H9 (cell line): ENCODE measurements at regions not wholly inside any gene's neighbourhood (a gene's known extent, or its start where the extent isn't known, plus 50 kb on each side); places are given as distances from the start of the nearest gene placed in this dataset.

Experiments used
- DNase-seq: peaks from one replicate; pipeline ENCODE4 v3.0.0-alpha.2; 2017
- H2AFZ ChIP-seq: one replicate; pipeline ENCODE4 v1.6.1; 2013; ENCODE audit warnings: mild to moderate bottlenecking, low read length, control low read depth, moderate library complexity
- H2AK5ac ChIP-seq: 2 replicates; pipeline ENCODE4 v1.6.1; 2013; ENCODE audit warnings: low read length, control low read depth, mixed read lengths; ENCODE audit not compliant: insufficient read length
- H2BK120ac ChIP-seq: one replicate; pipeline ENCODE4 v1.6.1; 2013; ENCODE audit warnings: low read depth, mild to moderate bottlenecking, low read length, control low read depth, inconsistent platforms; ENCODE audit not compliant: poor library complexity, severe bottlenecking
- H2BK12ac ChIP-seq: 2 replicates; pipeline ENCODE4 v1.6.1; 2013; ENCODE audit warnings: low read length, control low read depth, mixed read lengths, low read depth; ENCODE audit not compliant: insufficient read length
- H2BK15ac ChIP-seq: 2 replicates; pipeline ENCODE4 v1.6.1; 2013; ENCODE audit warnings: low read depth, low read length, control low read depth
- H2BK20ac ChIP-seq: one replicate; pipeline ENCODE4 v1.6.1; 2013; ENCODE audit warnings: low read depth, mild to moderate bottlenecking, low read length, control low read depth, inconsistent platforms; ENCODE audit not compliant: poor library complexity, severe bottlenecking
- H2BK5ac ChIP-seq: 2 replicates; pipeline ENCODE4 v1.6.1; 2013; ENCODE audit warnings: low read length, control low read depth, mixed read lengths; ENCODE audit not compliant: insufficient read length
- H3K14ac ChIP-seq: 2 replicates; pipeline ENCODE4 v1.6.1; 2013; ENCODE audit warnings: low read length, control low read depth; ENCODE audit not compliant: insufficient read depth
- H3K18ac ChIP-seq: 2 replicates; pipeline ENCODE4 v1.6.1; 2013; ENCODE audit warnings: low read depth, mild to moderate bottlenecking, mixed read lengths, low read length, control low read depth; ENCODE audit not compliant: insufficient read length
- H3K23ac ChIP-seq: 2 replicates; pipeline ENCODE4 v1.6.1; 2013; ENCODE audit warnings: low read length, control low read depth, mixed read lengths, low read depth; ENCODE audit not compliant: insufficient read length
- H3K23me2 ChIP-seq: 2 replicates; pipeline ENCODE4 v1.6.1; 2013; ENCODE audit warnings: low read depth, mild to moderate bottlenecking, mixed read lengths, low read length, control low read depth; ENCODE audit not compliant: insufficient read length, poor library complexity, severe bottlenecking
- H3K27ac ChIP-seq: 2 replicates; pipeline ENCODE4 v1.5.1; 2013; ENCODE audit warnings: low read length, control low read depth, mixed read lengths, low read depth; ENCODE audit not compliant: insufficient read length
- H3K27me3 ChIP-seq: 2 replicates; pipeline ENCODE4 v1.6.1; 2013; ENCODE audit warnings: low read length, control low read depth, inconsistent platforms; ENCODE audit not compliant: insufficient read depth
- H3K4ac ChIP-seq: 2 replicates; pipeline ENCODE4 v1.6.1; 2013; ENCODE audit warnings: low read depth, mild to moderate bottlenecking, control low read depth, inconsistent platforms, low read length, moderate library complexity
- H3K4me1 ChIP-seq: 2 replicates; pipeline ENCODE4 v1.6.1; 2013; ENCODE audit warnings: low read length, control low read depth, inconsistent platforms; ENCODE audit not compliant: insufficient read depth
- H3K4me2 ChIP-seq: 2 replicates; pipeline ENCODE4 v1.6.1; 2013; ENCODE audit warnings: low read length, control low read depth, mixed read lengths; ENCODE audit not compliant: insufficient read length, insufficient read depth
- H3K56ac ChIP-seq: 2 replicates; pipeline ENCODE4 v1.6.1; 2013; ENCODE audit warnings: low read depth, mild to moderate bottlenecking, mixed read lengths, low read length, control low read depth; ENCODE audit not compliant: insufficient read length
- H3K79me1 ChIP-seq: 2 replicates; pipeline ENCODE4 v1.6.1; 2013; ENCODE audit warnings: low read depth, mild to moderate bottlenecking, moderate library complexity, low read length, control low read depth, inconsistent platforms; ENCODE audit not compliant: insufficient read depth, poor library complexity, severe bottlenecking
- H3K79me2 ChIP-seq: 2 replicates; pipeline ENCODE4 v1.6.1; 2013; ENCODE audit warnings: low read length, control low read depth, inconsistent platforms; ENCODE audit not compliant: insufficient read depth
- H3K9ac ChIP-seq: 2 replicates; pipeline ENCODE4 v1.6.1; 2013; ENCODE audit warnings: low read length, control low read depth, mixed read lengths; ENCODE audit not compliant: insufficient read length; ENCODE audit errors: extremely low read depth
- H3K9me3 ChIP-seq: one replicate; pipeline ENCODE4 v1.6.1; 2013; ENCODE audit warnings: low read depth, low read length, inconsistent platforms; ENCODE audit not compliant: control insufficient read depth
- H3T11ph ChIP-seq: one replicate; pipeline ENCODE4 v1.6.1; 2013; ENCODE audit warnings: mild to moderate bottlenecking, low read length, control low read depth, inconsistent platforms
- H4K20me1 ChIP-seq: one replicate; pipeline ENCODE4 v1.6.1; 2013; ENCODE audit not compliant: control insufficient read depth, insufficient read length, insufficient read depth
- H4K5ac ChIP-seq: 2 replicates; pipeline ENCODE4 v1.6.1; 2013; ENCODE audit warnings: low read depth, mild to moderate bottlenecking, mixed read lengths, low read length, control low read depth; ENCODE audit not compliant: insufficient read length
- H4K8ac ChIP-seq: replicated peaks from 2 replicates; pipeline ENCODE4 v1.6.1; 2013; ENCODE audit warnings: low read length, control low read depth, mixed read lengths, low read depth; ENCODE audit not compliant: insufficient read length
- H4K91ac ChIP-seq: 2 replicates; pipeline ENCODE4 v1.6.1; 2013; ENCODE audit warnings: low read depth, mild to moderate bottlenecking, moderate library complexity, mixed read lengths, low read length, control low read depth; ENCODE audit not compliant: insufficient read length
- H3K27ac Mint-ChIP-seq, 3 experiments: 2 replicates in 2 of 3; 3 replicates in 1 of 3; pipeline ENCODE4 v1.8.0; 2020 to 2021; ENCODE audit warnings: mixed read lengths in 3 of 3, mild to moderate bottlenecking in 1 of 3, moderate library complexity in 1 of 3
- H3K27me3 Mint-ChIP-seq: 2 replicates; pipeline ENCODE4 v1.8.0; 2021; ENCODE audit warnings: low read depth, mild to moderate bottlenecking, moderate library complexity, mixed read lengths
- H3K36me3 Mint-ChIP-seq, 3 experiments: 2 replicates in 2 of 3; 3 replicates in 1 of 3; pipeline ENCODE4 v1.8.0; 2020 to 2021; ENCODE audit warnings: low read depth in 3 of 3, mixed read lengths in 3 of 3; ENCODE audit not compliant: insufficient read depth in 1 of 3
- H3K4me1 Mint-ChIP-seq, 2 experiments: 2 replicates each; pipeline ENCODE4 v1.8.0; 2020; ENCODE audit warnings: mixed read lengths in 2 of 2
- H3K4me3 Mint-ChIP-seq, 2 experiments: 2 replicates in 1 of 2; 3 replicates in 1 of 2; pipeline ENCODE4 v1.8.0; 2020 to 2021; ENCODE audit warnings: mild to moderate bottlenecking in 2 of 2, mixed read lengths in 2 of 2, moderate library complexity in 1 of 2
- H3K9me3 Mint-ChIP-seq, 2 experiments: 2 replicates in 1 of 2; 3 replicates in 1 of 2; pipeline ENCODE4 v1.8.0; 2020; ENCODE audit warnings: mild to moderate bottlenecking in 2 of 2, mixed read lengths in 2 of 2, moderate library complexity in 1 of 2
- CTCF ChIP-seq: fragments of 200-600 bp; sonication (generic); conservative IDR thresholded peaks from 3 replicates; pipeline ENCODE4 v1.8.0; 2021; ENCODE audit warnings: antibody characterized with exemption, mild to moderate bottlenecking
- WGBS: extraction: QIAGEN DNeasy Blood & Tissue Kit; methylation state at CpG from one replicate; pipeline ENCODE4 v1.1.7; 2013; ENCODE audit warnings: missing lambda C conversion rate, low lambda C conversion rate, mixed read lengths; ENCODE audit not compliant: insufficient read length; ENCODE audit errors: extremely low coverage; 5-methylcytosine and 5-hydroxymethylcytosine counted together

- no CpG with 5 or more reads among the region's 7 CpGs for WGBS
- H3K27me3 ChIP-seq, result no peaks in the 10 kb centered on the region
- no peak overlapping the region for H3T11ph ChIP-seq
- no peak overlapping the region for H3K4me2 ChIP-seq
- H3K56ac ChIP-seq, result no peak overlapping the region
- no peak overlapping the region for H2BK20ac ChIP-seq
- H4K8ac ChIP-seq, result no peak overlapping the region
- peaks cover 25% of the 10 kb centered on the region for H3K27me3 Mint-ChIP-seq
- no peak overlapping the region for H2AFZ ChIP-seq
- H3K9me3 ChIP-seq, result no peaks in the 10 kb centered on the region
- H3K14ac ChIP-seq, result no peak overlapping the region
- H3K23ac ChIP-seq, result no peak overlapping the region
- H4K20me1 ChIP-seq, result no peaks in the 10 kb centered on the region
- no peaks in the 10 kb centered on the region for H3K36me3 Mint-ChIP-seq
- no peak overlapping the region for H4K5ac ChIP-seq
- H3K18ac ChIP-seq, result no peak overlapping the region
- peaks cover 49 to 54% of the 10 kb centered on the region in 2 experiments for H3K4me1 Mint-ChIP-seq
- peak overlapping the region in 1 of 2 experiments; percentile 30; a peak in 3 of 5 replicates for H3K4me3 Mint-ChIP-seq
- no peaks in the 10 kb centered on the region for H3K79me2 ChIP-seq
- H3K23me2 ChIP-seq, result no peaks in the 10 kb centered on the region
- H2AK5ac ChIP-seq, result no peak overlapping the region
- no peak overlapping the region for H3K9ac ChIP-seq
- no peaks in the 10 kb centered on the region; a peak in 1 of 5 replicates for H3K9me3 Mint-ChIP-seq
- no peak overlapping the region for H2BK120ac ChIP-seq
- no peak overlapping the region for H2BK5ac ChIP-seq
- no peaks in the 10 kb centered on the region for H3K79me1 ChIP-seq
- H2BK15ac ChIP-seq, result no peak overlapping the region
- DNase-seq, result peak; percentile 23
- no peak overlapping the region for H3K27ac ChIP-seq
- no peak overlapping the region for H2BK12ac ChIP-seq
- H3K27ac Mint-ChIP-seq, result peak overlapping the region in 1 of 3 experiments; percentile 15; a peak in 2 of 7 replicates
- no peak overlapping the region for H3K4ac ChIP-seq
- no peak for TF ChIP-seq CTCF
- H4K91ac ChIP-seq, result no peak overlapping the region
- peaks cover 2% of the 10 kb centered on the region; the same call in 1 of the 2 replicates for H3K4me1 ChIP-seq
Observed at GRCh38 chr19:29367791-29368222, 154.9 kb upstream of the UQCRFS1 start.
